ENCODE measurements at regions not wholly inside any gene's neighbourhood (a gene's known extent, or its start where the extent isn't known, plus 50 kb on each side); places are given as distances from the start of the nearest gene placed in this dataset.

- TF ChIP-seq CTCF (IDR thresholded peaks at IDR 0.05; ENCODE audit: low read length) (no peak), EZH2 (optimal IDR thresholded peaks at IDR 0.05; ENCODE audit: low read depth, low read length) (no peak), EZH2phosphoT487 (IDR thresholded peaks at IDR 0.05; ENCODE audit: low read length) (no peak)
Measured at GRCh38 chr2:129798301-129798581, 181.2 kb upstream of the RAB6C start.
